Activated CD4-positive, alpha-beta memory T cell treated with anti-CD3 and anti-CD28 coated beads for 36 hours (primary cell): ENCODE measurements at regions not wholly inside any gene's neighbourhood (a gene's known extent, or its start where the extent isn't known, plus 50 kb on each side); places are given as distances from the start of the nearest gene placed in this dataset.
"Not testable (repeated sequence)": the region's sequence is repeated elsewhere in the genome, so short reads cannot be mapped to it uniquely, and the experiment has no call there.

Experiments used
- CTCF ChIA-PET: fragments of 350-600 bp; sonication (Branson Sonifier 250); formaldehyde crosslinking; loops from one replicate; lab custom pipeline; 2021; ENCODE audit warnings: antibody characterized with exemption, inconsistent platforms; lab: Charles Lee
- POLR2A ChIA-PET: fragments of 350-600 bp; sonication (Branson Sonifier 250); formaldehyde crosslinking; loops from one replicate; lab custom pipeline; 2021; ENCODE audit warnings: antibody characterized with exemption; lab: Charles Lee
- DNase-seq: peaks from one replicate; pipeline ENCODE4 v3.0.0-alpha.2; 2020
- H3K27ac Mint-ChIP-seq: one replicate; pipeline ENCODE4 v1.8.0; 2021; ENCODE audit warnings: mixed read lengths
- H3K27me3 Mint-ChIP-seq: one replicate; pipeline ENCODE4 v1.8.0; 2021; ENCODE audit warnings: mixed read lengths
- H3K36me3 Mint-ChIP-seq: one replicate; pipeline ENCODE4 v1.8.0; 2021; ENCODE audit warnings: mixed read lengths
- H3K4me1 Mint-ChIP-seq: one replicate; pipeline ENCODE4 v1.8.0; 2021; ENCODE audit warnings: low read depth, mixed read lengths
- H3K4me3 Mint-ChIP-seq: one replicate; pipeline ENCODE4 v1.8.0; 2021; ENCODE audit warnings: mild to moderate bottlenecking, mixed read lengths
- H3K9me3 Mint-ChIP-seq: one replicate; pipeline ENCODE4 v1.8.0; 2021; ENCODE audit warnings: mixed read lengths
- intact Hi-C: fragments of 100-400 bp; cut with micrococcal nuclease; formaldehyde crosslinking; loops from one replicate; pipeline ENCODE4 v1.15.1; 2023

- intact Hi-C loops: no loop called here
- Mint-ChIP-seq H3K27ac (no peak overlapping the region), H3K27me3 (no peaks in the 10 kb centered on the region), H3K9me3 (peaks cover 26% of the 10 kb centered on the region), H3K36me3 (no peaks in the 10 kb centered on the region), H3K4me1 (no peaks in the 10 kb centered on the region), H3K4me3 (no peak overlapping the region)
- ChIA-PET CTCF (no interaction called here), POLR2A (no interaction called here)
- DNase-seq: no peak
These were observed 927.1 kb upstream of the MBL2 start for GRCh38 chr10:53699684-53700083.

DNA sequence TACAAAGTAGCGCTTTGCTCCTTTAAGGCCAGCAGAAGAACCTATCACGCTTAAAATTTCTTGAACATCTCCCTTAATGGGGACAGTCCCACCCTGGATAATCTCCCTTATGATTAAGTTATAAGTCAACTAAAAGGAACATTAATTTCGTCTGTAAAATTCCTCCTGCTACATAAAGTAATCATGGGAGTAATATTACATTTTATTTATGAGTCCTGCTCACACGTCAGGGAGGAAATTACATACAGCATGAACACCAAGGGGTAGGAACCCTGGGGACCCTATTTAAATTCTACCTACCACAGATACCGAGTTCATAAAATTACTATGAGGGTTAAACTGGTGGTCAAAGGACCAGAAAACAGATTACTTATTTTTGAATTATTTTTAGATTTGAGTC, 926.6 kb upstream of the MBL2 start:
- no peaks in the 10 kb centered on the region for H3K36me3 Mint-ChIP-seq
- ChIA-PET CTCF (no interaction called here), POLR2A (no interaction called here)
- no peaks in the 10 kb centered on the region for H3K27me3 Mint-ChIP-seq
- no peak for DNase-seq
- no peak overlapping the region for H3K27ac Mint-ChIP-seq
- H3K4me3 Mint-ChIP-seq: no peak overlapping the region
- intact Hi-C loops: no loop called here
- peaks cover 26% of the 10 kb centered on the region for H3K9me3 Mint-ChIP-seq
- no peaks in the 10 kb centered on the region for H3K4me1 Mint-ChIP-seq

DNA sequence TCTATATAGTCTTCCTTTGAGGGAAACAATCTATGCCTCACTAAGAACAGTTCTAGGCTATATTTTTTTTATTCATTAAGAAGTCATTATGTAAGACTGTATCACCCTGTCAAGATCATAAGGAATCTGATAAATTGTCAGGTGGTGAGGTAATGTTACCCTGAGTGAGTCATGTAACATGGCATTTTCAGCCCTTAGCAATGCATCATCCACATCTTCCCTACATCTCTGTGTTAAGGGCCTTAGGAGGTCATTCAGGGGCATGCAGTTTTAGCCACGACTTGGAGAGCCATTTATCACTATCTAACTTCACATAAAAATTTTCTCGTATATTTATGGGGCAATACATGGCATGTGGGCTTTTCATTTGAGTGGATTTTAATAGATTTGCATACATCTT, 924.5 kb upstream of the MBL2 start:
- POLR2A ChIA-PET: no interaction called here
- intact Hi-C loops: no loop called here
- H3K27me3 Mint-ChIP-seq: no peaks in the 10 kb centered on the region
- H3K36me3 Mint-ChIP-seq: no peaks in the 10 kb centered on the region
- H3K27ac Mint-ChIP-seq: no peak overlapping the region
- H3K4me1 Mint-ChIP-seq: no peaks in the 10 kb centered on the region
- H3K9me3 Mint-ChIP-seq: peaks cover 24% of the 10 kb centered on the region
- CTCF ChIA-PET: no interaction called here
- no peak for DNase-seq
- H3K4me3 Mint-ChIP-seq: no peak overlapping the region

DNA sequence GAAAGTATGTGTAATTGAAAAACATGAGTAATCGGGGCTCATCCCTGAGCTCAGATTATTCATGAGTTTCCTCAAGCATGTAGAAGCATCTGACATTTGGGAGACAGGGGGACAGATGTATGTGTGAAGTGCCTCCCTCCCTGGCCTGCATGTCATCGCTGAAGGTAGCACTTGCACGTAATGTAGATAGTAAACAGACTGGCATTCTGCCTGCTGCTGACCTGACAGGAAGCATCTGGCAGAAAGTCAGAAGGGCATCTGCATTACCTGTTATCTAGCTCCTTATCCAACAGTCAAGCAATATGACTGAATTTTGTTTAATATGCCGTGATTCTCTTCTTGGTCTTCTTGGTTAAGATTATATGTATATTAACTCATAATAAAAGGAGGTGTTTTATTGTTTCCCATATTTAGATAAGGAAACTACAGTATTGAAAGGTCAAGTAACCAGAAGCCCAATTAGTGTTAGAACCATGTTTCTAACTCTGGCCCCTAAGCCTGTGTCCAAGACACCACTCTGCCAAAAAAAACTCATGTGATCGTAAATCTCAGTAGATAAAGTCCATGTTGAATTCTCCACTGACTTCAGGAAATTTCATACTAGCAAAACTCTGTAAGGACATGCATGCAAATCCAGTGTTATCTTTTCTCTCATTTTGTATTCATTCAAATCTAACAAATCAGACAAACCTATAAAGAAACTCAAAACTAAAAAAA, 918.1 kb upstream of the MBL2 start:
- Mint-ChIP-seq H3K4me1 (no peaks in the 10 kb centered on the region), H3K36me3 (no peaks in the 10 kb centered on the region), H3K27ac (no peak overlapping the region), H3K9me3 (peaks cover 8% of the 10 kb centered on the region), H3K4me3 (no peak overlapping the region), H3K27me3 (no peaks in the 10 kb centered on the region)
- CTCF ChIA-PET: no interaction called here
- POLR2A ChIA-PET: no interaction called here
- no peak for DNase-seq
- intact Hi-C loops: no loop called here

- Mint-ChIP-seq H3K9me3 (peaks cover 13% of the 10 kb centered on the region), H3K36me3 (no peaks in the 10 kb centered on the region), H3K27me3 (no peaks in the 10 kb centered on the region), H3K4me3 (no peak overlapping the region), H3K27ac (no peak overlapping the region), H3K4me1 (no peaks in the 10 kb centered on the region)
- intact Hi-C loops: no loop called here
- ChIA-PET POLR2A (no interaction called here), CTCF (no interaction called here)
- DNase-seq: no peak
These were observed 915.2 kb upstream of the MBL2 start for GRCh38 chr10:53687800-53688199.

GRCh38 chr10:53682885-53683284, 910.3 kb upstream of the MBL2 start:
- H3K4me3 Mint-ChIP-seq: no peak overlapping the region
- no peak for DNase-seq
- POLR2A ChIA-PET: no interaction called here
- peaks cover 13% of the 10 kb centered on the region for H3K9me3 Mint-ChIP-seq
- CTCF ChIA-PET: no interaction called here
- no peak overlapping the region for H3K27ac Mint-ChIP-seq
- H3K4me1 Mint-ChIP-seq: no peaks in the 10 kb centered on the region
- H3K27me3 Mint-ChIP-seq: no peaks in the 10 kb centered on the region
- intact Hi-C loops: no loop called here
- no peaks in the 10 kb centered on the region for H3K36me3 Mint-ChIP-seq

DNA sequence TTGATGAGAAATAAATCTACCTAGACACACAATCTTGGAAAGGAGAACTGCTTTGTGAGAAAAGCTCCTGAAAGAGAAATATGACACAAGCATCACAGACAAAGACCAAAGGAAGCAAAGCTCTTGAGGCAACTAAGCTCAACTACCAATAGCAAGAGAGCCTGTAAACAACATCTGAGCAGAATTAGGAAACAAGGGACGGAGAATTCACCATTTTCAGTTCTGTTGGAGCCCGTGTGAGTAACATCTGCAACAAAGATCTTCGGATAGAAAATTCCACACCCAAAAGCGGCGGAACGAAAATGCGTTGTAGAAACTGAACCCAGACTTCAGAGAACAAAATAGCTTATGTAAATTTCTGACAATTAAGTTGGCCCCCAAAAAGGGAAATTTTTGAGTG, 909.9 kb upstream of the MBL2 start:
- ChIA-PET CTCF (no interaction called here), POLR2A (no interaction called here)
- H3K36me3 Mint-ChIP-seq: no peaks in the 10 kb centered on the region
- DNase-seq: no peak
- no peaks in the 10 kb centered on the region for H3K27me3 Mint-ChIP-seq
- no peak overlapping the region for H3K4me3 Mint-ChIP-seq
- intact Hi-C loops: no loop called here
- H3K4me1 Mint-ChIP-seq: no peaks in the 10 kb centered on the region
- peaks cover 13% of the 10 kb centered on the region for H3K9me3 Mint-ChIP-seq
- no peak overlapping the region for H3K27ac Mint-ChIP-seq

DNA sequence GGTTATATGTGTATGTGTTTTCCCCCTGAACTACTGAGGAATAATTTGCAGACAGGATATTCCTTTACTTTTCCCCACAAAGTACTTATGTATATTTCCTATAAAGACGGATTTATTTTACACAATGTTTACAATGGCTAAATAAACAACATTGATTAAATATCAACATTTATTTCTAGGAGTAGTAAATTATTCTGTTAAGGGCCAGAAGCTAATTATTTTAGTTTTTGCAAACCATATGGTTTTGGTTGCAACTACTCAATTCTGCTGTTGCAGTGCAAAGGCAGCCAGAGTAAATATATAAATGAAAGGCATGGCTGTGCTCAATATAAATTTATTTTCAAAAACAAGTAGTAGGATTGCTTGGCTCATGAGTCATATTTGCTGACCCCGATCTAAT, 907.1 kb upstream of the MBL2 start:
- H3K27ac Mint-ChIP-seq: no peak overlapping the region
- POLR2A ChIA-PET: no interaction called here
- no peak overlapping the region for H3K4me3 Mint-ChIP-seq
- peaks cover 18% of the 10 kb centered on the region for H3K9me3 Mint-ChIP-seq
- H3K36me3 Mint-ChIP-seq: no peaks in the 10 kb centered on the region
- no peaks in the 10 kb centered on the region for H3K27me3 Mint-ChIP-seq
- intact Hi-C loops: no loop called here
- no peaks in the 10 kb centered on the region for H3K4me1 Mint-ChIP-seq
- CTCF ChIA-PET: no interaction called here
- no peak for DNase-seq

DNA sequence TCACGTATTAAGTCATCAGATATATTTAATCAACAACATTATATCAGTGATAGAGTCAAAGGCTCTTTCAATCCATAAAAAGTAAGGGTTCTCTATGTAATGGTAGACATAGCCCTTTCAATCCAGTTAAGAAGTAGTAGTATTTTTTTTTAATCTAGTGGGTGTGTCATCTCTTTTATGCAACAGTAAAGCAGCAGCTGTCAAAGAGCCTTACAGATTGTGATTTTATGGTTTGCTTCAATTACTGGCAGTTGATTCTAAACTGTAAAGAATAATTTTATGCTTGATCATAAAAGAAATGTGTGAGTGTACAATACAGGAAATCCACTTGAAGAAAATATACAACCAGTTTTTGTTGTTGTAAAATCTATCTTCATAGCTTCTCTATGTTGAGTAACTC, 902.6 kb upstream of the MBL2 start:
- Mint-ChIP-seq H3K4me3 (no peak overlapping the region), H3K9me3 (peaks cover 12% of the 10 kb centered on the region), H3K27ac (no peak overlapping the region), H3K4me1 (no peaks in the 10 kb centered on the region), H3K36me3 (no peaks in the 10 kb centered on the region), H3K27me3 (no peaks in the 10 kb centered on the region)
- DNase-seq: no peak
- ChIA-PET POLR2A (no interaction called here), CTCF (no interaction called here)
- intact Hi-C loops: no loop called here

- Mint-ChIP-seq H3K4me1 (no peaks in the 10 kb centered on the region), H3K36me3 (no peaks in the 10 kb centered on the region), H3K27me3 (no peaks in the 10 kb centered on the region), H3K4me3 (no peak overlapping the region), H3K9me3 (peaks cover 29% of the 10 kb centered on the region), H3K27ac (no peak overlapping the region)
- CTCF ChIA-PET: no interaction called here
- no peak for DNase-seq
- POLR2A ChIA-PET: no interaction called here
- intact Hi-C loops: no loop called here
These were observed 894.5 kb upstream of the MBL2 start for GRCh38 chr10:53667063-53667462.

DNA sequence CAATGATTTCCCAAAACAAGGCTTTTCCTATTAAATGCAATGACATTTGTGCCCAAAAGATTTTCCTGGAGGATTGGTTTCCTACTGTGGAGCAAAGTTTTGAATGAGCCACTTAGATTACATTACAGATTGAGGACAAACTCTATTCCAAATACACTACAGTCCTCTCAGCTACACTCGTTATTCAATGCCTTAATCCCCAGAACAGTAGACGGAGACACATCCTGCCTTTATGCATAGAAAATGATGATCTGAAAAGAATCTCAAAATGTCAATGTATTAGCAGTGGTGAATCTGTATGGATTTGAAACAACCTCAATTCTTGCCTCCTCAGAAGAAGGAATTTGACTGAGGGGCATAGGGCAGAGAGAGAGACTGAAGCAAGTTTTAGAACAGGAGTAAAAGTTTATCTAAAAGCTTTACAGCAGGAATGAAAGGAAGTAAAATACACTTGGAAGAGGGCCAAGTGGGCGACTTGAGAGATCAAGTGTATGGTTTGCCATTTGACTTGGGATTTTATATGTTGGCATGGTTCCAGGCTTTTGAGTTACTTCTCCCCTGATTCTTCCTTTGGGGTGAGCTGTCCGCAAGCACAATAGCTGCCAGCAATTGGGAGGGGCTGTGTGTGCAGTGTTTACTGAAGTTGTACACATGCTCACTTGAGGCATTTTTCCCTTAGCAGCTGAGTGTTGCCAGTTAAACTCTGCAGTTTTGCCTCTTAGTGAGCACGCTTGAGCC, 891.9 kb upstream of the MBL2 start:
- POLR2A ChIA-PET: no interaction called here
- DNase-seq: no peak
- no peaks in the 10 kb centered on the region for H3K4me1 Mint-ChIP-seq
- no peaks in the 10 kb centered on the region for H3K27me3 Mint-ChIP-seq
- no peak overlapping the region for H3K27ac Mint-ChIP-seq
- H3K36me3 Mint-ChIP-seq: no peaks in the 10 kb centered on the region
- CTCF ChIA-PET: no interaction called here
- peaks cover 25% of the 10 kb centered on the region for H3K9me3 Mint-ChIP-seq
- H3K4me3 Mint-ChIP-seq: no peak overlapping the region
- intact Hi-C loops: no loop called here

DNA sequence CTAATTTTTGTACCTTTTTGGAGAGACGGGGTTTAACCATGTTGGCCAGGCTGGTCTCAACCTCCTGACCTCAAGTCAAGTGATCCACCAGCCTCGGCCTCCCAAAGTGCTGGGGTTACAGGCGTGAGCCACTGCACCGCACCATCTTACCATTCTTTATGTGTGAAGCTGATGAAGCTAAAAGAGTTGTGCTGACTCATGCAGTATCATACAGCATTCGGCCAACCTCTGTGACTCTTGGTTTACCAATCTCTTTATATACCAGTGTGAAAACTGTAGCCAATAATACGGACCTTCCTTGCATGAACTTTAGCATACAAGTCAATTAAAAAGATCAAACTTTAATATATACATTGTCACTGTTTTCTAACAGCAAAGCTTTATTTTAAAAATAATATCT, 878.2 kb upstream of the MBL2 start:
- H3K4me1 Mint-ChIP-seq: no peaks in the 10 kb centered on the region
- H3K27me3 Mint-ChIP-seq: no peaks in the 10 kb centered on the region
- ChIA-PET CTCF (interaction anchor here (0.6 kb wide), 1 partner anchor 645 kb away, joined by 4 read pairs; no protein-coding TSS in a partner anchor), POLR2A (interaction anchor here (0.5 kb wide), 1 partner anchor 59 kb away, joined by 3 read pairs; no protein-coding TSS in a partner anchor)
- H3K9me3 Mint-ChIP-seq: peaks cover 7% of the 10 kb centered on the region
- H3K27ac Mint-ChIP-seq: no peak overlapping the region
- intact Hi-C loops: no loop called here
- no peaks in the 10 kb centered on the region for H3K36me3 Mint-ChIP-seq
- DNase-seq: no peak
- H3K4me3 Mint-ChIP-seq: no peak overlapping the region

DNA sequence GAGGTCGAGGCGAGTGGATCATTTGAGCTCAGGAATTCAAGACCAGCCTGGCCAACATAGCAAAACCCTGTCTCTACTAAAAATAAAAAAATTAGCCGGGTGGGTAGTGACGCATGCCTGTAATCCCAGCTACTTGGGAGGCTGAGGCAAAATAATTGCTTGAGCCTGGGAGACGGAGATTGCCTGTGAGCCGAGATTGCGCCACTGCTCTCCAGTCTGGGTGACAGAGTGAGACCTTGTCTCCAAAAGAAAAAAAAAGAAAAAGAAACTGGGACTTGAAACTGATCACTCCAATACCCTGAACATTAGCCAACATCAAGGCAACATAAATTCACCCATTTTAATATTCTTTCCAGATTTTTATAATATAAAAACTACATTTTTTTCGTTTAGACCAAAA, 874.6 kb upstream of the MBL2 start:
- CTCF ChIA-PET, H3K27me3 Mint-ChIP-seq, DNase-seq, POLR2A ChIA-PET, H3K27ac Mint-ChIP-seq, H3K36me3 Mint-ChIP-seq, H3K4me3 Mint-ChIP-seq, H3K4me1 Mint-ChIP-seq, H3K9me3 Mint-ChIP-seq, intact Hi-C loops: not testable (repeated sequence)
